GM21529 (cell line): ENCODE measurements at regions not wholly inside any gene's neighbourhood (a gene's known extent, or its start where the extent isn't known, plus 50 kb on each side); places are given as distances from the start of the nearest gene placed in this dataset.
"Not testable (repeated sequence)": the region's sequence is repeated elsewhere in the genome, so short reads cannot be mapped to it uniquely, and the experiment has no call there.

Source experiments
- ATAC-seq: cut with Tn5 transposase; IDR thresholded peaks from one replicate; pipeline ENCODE4 v1.9.1; 2021; ENCODE audit not compliant: unreplicated experiment

DNA sequence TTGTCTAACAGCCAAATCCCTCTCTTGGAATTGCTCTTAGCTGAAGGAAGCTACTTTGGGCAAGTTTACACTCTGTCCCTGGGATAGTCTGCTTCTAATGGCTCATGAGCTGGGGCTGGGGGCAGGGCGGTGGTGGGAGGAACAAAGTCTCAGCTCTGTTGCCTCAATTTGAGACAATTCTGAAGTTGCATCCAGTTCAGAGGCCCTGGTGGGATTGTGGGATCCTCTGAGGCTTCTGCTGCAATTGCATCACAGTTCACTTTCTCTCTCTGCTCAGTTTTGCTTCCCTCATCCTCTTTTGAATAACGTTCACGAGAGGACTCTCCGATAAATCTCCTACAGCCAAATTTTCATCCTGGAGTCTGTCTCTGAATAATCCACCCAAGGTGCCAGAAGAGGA lies 440.6 kb upstream of the SLC35B3 start:
- ATAC-seq = no peak

DNA sequence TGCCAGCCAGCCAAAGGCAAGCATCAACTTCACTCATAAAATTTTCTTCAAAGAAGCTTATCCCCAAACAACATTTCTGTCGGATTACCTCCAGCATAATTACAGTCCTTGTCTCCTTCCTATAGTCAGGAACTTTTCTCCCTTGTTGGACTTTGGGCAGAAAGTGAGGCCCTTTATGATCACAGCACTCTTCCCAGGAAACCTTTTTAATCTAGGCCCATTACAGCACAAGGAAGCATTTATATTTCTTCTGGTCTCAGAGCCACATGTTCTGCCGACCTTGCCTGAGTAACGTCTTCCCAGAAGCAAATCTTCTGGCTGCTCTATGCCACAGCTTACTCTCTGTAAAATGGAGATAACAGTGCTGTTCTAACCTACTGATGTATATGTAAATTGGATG lies 437.2 kb upstream of the SLC35B3 start:
- no peak for ATAC-seq

DNA sequence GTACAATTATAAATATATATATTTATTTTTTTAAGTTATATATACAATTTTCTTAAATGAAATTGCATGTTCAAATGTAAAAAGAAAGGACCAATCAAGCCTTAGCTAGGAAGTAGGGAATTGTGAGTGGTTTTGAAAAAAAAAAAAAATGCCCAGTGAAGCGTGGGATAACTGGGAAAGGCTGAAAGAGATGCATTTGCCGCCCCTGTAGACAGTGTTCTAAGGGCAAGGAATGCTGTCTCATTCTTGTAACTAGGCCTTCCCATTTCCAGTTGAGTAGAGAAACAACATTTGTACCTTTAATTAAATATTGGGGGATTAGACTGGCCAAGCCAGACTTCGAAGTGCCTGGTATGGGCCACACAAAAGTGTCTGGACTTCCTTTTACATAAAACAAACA lies 430.1 kb upstream of the SLC35B3 start:
- ATAC-seq = no peak

DNA sequence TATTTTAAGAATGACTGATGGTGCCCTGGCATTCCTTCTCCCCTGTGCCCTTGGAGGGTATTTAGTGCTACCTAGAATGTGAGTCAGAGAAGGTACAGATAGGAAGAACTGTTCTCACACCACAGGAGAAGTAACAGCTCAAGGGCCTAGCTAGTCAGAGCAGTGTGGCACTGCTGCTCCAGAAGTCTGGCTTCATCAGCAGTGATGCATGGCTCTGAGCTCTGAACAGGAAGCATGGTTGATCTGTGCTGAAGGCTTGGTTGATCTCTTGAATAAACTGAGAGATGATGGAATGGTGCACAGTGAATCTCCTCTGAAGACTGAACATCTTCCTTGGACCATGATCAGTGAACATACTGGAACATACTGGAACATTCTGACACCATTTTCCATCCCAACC lies 425.3 kb upstream of the SLC35B3 start:
- no peak for ATAC-seq

DNA sequence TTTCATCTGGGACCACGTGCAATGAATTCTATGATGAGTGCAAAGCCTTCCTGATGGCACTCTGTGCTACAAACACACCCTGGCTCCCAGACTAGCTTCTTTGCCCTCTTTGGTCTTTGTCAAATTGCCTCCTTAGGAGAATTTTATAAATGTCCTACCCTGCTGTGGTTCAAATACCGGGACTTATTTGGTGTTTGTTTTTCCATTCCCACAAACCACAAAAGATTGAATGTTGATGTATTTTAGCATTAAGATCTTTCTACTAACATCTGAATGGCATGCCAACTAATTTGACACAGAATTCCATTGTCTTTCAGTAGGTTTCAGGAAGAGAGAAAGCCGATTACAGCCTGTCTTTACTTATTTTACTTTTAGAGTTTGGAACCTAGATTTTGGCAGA lies 424.2 kb upstream of the SLC35B3 start:
- ATAC-seq = no peak

DNA sequence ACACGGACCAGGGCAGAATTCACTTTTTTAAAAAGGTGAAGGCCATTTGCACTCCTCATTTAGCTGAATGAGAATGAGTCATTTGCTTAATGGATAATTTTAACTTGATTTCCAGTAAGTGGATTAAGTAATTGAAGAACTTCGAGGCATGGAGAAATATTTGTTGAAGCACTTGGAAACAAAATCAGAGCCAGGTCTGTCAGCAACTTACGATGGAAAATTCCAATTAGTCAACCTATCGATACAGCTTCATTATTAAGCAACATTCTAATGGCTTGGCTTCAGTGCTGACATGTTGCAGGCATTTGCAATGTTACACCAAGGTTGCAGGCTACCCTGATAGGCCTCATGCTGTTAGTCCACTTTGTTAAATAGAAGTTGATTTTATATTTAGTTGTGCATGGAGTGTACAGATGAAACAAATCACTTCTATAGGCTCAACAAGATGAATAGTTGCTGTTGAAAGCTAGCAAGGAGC lies 423.5 kb upstream of the SLC35B3 start:
- ATAC-seq = no peak

DNA sequence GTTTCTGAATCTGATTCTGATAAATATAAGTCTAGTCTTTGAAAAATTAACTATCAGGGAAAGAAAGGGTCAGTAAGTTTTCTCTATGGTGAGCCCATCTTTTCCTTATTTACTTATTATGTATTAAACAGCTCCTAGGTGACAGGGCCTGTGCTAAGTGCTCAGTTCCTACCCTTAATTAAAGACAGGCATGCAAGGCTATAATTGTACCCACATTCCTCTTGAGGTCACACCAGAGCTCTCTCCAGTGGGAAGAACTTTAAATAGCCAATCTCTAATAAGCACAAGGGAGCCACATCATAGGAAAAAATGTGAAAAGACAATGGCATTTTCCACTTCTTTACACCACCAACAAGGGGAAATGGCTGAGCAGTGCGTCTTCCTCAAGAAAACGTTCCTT lies 421.8 kb upstream of the SLC35B3 start:
- no peak for ATAC-seq

DNA sequence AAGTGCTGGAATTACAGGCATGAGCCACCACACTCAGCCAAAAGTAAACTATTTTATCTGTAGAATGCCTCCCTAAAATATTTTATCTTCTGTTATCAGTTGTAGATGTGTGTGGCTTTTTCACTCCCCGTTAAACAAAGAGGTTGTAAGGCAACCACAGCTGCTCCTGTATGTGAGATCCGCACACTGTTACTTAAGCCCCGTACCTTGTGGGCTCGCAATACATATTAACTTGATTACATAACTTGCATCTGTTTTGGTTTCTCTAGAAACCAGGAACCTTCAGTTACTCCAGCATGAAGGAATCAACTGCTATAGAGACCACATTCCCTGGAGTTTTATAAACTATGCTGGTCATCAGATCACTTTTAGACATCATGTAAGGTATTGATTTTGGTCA lies 420.1 kb upstream of the SLC35B3 start:
- no peak for ATAC-seq

DNA sequence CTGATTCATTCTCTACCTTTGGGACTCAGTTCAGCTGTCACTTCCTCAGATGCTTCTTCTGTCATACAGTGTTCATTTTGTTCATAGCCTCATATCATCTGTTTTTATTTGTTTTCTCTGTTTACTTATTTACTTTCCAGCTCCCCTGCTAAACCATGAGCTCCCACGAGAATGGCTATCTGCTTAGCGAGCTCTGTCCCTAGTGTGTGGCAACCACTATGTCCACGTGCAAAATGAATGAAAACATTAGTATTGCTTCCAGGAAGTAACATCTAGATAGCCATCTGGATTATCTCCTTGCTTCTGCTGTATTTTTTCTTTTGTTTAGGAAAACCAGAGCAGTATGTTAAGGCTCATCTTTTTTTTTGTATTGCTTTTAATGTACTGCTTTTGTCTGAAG lies 417.0 kb upstream of the SLC35B3 start:
- ATAC-seq = no peak

DNA sequence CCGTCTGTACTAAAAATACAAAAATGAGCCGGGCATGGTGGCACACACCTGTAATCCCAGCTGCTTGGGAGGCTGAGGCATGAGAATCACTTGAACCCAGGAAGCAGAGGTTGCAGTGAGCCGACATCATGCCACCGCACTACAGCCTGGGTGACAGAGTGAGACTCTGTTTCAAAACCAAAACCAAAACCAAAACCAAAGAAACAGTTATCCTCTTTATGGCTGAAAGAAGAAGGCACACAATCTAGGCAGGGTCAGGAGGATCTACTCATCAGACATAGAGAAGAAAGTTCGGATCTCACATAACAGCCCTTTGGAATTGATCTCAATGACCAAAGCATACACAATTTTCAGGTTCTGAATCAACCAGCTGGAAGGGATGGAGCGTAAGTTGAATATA lies 411.3 kb upstream of the SLC35B3 start:
- ATAC-seq = not testable (repeated sequence)

DNA sequence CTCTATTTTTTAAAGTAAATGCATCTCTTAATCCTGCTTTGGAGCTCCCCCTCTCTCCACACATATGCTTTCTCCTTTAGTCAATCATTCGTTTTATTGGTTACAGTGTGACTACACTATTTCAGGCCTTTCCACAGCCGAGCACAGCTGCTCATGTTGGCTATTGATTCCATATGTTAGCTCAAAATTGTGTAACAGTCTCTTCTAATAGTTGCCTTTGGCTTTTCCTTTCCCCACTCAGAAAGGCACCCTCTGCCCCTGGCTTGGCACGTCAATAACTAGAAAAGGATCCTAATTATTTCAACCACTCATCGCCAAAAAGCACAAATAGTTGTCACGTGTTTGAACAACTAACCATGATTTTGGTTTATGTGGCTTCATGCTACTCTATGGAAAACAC lies 410.3 kb upstream of the SLC35B3 start:
- ATAC-seq = no peak

DNA sequence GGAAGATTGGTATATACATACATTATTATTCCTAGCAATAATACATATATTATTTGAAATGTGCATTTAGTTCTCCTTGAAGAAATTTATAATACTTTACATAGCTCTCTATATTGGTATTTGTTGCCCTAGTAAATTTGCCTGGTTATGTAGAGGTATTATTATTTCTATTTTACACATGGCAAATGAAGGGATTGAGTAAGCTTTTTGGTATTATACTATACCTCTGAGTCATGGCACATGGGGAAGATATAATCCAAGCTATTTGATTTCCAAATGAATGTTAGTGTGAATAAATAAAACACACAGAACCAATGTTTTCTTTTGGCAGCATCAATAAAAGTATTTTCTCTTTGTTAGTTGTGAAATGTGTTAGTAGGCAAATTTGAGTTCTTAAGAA lies 409.6 kb upstream of the SLC35B3 start:
- no peak for ATAC-seq

DNA sequence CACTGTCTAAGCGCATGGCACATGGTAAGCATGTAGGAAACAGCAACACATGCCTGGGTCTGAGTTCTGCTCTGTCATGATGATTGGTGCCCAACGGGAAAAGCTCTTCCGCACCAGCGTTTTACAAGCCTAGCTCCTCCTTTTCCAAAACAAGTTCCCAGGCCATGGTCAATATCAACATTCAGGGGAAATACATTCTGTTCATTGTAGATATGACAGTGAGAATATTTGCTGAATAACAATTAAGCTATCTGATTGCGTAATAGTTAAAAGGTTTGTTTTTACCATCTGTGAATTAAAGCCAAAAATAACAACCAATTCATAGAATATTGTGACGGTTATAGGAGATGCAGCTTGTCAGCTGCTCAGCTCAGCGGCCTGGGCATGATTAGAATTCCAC lies 404.3 kb upstream of the SLC35B3 start:
- no peak for ATAC-seq

DNA sequence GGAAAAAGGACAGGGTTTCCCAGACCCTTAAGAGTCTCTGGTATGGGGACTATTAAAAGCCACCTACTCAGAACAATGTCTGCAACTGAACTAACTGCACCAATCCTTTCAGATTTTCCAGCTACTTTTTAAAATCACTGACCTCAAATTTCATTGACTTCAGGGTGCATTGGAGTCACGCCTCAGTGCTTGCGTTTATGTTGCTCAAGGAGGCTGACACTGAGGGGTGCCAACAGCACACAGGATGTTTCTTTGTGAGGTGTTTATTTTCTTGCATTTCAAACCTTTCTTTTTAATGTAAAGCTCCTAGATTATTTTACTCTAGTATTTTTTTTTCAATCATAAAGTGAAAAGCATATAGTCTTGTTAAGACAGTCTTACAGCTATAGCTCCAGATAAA lies 402.0 kb upstream of the SLC35B3 start:
- no peak for ATAC-seq

DNA sequence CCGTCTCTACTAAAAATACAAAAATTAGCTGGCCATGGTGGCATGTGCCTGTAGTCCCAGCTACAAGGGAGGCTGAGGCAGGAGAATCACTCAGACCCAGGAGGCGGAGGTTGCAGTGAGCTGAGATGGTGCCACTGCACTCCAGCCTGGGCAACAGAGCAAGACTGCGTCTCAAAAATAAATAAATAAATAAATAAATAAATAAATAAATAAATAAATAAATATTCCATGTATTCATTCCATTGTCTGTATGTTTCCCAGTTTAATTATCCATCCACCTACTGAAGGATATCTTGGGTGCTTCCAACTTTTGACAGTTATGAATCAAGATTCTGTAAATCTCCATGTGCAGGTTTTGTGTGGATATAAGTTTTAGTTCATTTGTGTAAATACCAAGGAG lies 397.4 kb upstream of the SLC35B3 start:
- ATAC-seq = not testable (repeated sequence)

DNA sequence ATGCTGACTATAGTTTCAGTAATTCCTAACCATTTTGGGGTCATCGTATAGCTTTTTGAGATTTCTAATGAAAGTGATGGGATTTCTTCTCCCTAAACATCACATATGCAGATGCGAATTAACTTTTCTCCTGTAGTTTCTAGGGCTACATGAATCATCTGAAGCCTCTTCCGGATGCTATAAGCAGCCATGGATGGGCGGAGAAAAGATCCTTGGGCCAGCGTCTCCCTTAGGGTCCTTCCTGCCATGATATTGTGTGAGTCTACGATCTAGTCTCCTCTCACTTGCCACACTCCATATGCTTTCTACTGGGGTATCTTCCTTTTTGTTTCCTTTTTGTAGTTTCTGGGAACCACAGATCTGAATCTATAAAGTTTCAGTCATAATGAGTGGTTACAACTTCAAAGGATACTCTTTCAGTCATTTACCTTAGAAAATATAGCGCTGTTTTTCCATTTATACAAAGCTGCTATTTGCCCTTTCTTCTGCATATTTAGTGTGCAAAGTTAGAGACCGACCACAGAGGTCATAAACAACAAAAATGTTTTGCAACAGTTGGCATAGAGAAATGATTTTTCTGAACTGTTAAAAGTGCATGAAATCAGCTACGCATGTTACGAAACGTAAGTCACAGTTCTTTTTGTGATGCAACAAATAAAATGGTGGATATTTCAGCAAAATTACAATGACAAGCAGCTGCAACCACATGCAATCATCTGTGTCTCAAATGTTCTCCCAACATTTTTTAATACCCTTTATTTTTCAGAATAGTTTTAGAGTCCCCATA lies 396.2 kb upstream of the SLC35B3 start:
- no peak for ATAC-seq

DNA sequence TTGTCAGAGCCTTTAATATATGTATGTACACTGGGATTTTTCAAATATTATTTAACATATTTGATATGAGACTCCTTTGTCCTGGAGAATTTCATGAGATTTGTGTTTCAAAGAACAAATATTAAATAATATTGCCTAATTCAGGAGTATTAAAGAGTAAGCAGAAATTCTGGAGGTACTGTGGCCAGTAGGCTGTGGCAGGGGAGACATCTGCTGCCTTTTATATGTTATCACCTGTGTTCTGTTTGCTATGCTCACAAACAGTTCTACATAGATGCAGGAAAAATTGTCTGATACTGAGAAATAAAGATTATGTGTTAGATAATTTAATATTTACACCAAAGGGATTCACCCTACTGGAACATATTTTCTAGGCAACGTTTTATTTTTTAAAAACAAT lies 395.4 kb upstream of the SLC35B3 start:
- no peak for ATAC-seq

DNA sequence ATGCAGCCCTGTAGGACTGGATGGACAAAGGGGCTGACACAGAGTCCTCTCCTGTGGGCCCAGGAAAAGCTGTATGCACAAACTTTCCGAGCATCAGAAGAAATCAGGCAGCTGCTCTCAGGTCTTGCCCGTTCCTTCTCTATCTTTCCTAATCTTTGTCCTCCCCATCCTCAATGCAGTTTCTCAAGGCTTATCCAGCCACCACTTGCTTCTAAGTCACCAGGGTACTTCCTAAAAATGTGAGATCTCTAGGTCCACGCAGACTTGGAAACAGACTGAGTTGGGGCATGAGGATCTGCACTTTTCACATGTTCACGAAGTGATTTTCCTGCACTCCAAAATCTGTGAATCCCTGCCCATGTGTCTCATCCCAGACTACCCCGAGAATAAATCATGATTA lies 394.5 kb upstream of the SLC35B3 start:
- no peak for ATAC-seq

DNA sequence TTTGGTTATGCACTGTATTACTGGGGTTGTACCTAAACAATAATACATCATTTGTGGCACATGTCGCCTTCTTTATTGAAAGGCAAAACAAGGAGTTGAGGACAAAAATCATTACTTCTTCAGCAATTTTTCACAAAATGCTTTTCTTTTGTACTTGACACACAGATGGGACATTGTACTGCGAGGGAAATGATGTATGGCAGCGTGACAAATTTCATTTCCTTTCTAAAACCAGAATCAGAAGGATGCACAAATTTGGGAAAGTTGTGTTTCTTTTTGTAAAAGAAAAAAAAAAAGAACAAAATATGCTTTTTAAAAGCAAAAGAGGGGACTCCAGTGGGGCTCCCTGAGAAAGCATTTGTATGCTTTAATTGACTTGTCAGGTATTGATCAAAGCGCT lies 394.0 kb upstream of the SLC35B3 start:
- no peak for ATAC-seq

DNA sequence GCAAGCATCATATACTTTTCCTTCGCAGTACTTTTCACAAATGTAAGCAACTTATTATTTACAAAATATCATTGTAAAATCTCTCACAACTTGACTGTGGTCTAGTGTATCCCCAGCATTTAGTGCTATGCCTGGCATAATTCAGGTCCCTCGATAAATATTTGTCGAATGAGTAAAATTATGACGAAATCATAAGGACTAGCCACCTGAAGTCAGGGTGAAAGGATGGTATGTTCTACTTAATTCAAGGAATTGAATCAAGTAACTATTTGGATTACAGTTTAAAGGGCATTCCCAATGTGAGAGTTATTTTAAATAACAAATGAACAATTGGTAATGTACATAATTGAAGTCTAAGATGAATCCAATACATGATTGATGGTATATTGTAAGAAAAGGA lies 393.0 kb upstream of the SLC35B3 start:
- ATAC-seq = no peak

DNA sequence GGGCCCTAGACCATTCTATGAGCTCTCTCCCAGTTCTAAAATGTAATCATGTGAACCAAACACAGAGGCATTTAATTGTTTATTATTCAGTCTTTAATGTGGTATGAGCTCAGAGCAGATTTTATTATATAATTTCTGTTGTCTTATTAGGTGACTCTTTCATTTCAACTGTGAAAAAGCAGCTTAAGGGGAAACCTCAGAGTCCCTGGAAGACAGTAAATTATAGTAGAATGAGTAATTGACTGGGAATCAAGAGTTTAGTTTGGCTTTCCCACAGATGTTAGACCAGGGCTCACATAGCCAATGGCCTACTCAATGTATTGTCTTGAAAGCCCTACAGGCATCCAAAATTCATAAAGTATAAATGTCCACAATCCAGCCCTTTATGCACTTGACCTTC lies 390.4 kb upstream of the SLC35B3 start:
- ATAC-seq = no peak

DNA sequence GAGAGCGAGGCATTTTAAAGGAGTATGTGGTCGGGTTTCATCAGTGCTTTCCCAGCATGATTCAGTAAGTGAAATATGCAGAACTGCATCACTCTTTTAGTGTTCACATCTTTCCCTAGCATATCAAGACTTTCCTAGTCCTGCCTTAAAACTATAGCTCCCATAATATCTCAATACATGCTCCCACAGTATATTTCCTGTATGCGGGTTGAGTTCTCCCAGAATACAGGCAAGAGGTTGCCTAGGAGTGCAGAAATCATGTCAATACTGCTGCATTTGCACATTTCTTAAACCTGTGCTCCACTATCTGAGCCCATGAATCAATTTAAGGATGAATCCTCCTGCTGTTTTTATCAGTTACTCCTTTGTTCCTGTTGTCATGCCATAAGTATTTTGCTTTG lies 386.6 kb upstream of the SLC35B3 start:
- ATAC-seq = no peak

DNA sequence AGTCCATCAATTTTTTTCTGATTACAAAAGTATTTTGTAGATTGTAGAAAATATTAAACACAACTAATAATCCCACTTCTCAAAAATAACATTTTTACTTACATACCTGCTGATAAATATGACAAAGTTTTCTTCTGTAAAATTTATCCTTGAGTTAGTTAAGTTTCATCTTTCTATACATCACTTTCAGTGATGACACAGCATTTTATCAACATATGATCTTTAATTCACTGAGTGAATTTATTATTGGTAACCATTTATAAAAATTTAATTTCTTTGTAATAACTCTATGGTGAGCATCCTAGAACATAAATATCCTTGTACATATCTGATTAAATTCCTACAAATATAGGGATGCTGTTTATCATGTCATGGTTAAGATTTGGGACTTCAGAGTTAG lies 385.0 kb upstream of the SLC35B3 start:
- ATAC-seq = no peak
